NK-92 treated with Interleukin-12 subunit alpha and Interleukin-12 subunit beta, amount 100 ng/mL, for 24 hours (cell line): ENCODE measurements at regions not wholly inside any gene's neighbourhood (a gene's known extent, or its start where the extent isn't known, plus 50 kb on each side); places are given as distances from the start of the nearest gene placed in this dataset.

Experiments used
- DNase-seq: peaks from one replicate; lab custom pipeline; 2025; lab: John Stamatoyannopoulos, UW

GRCh38 chr3:25291481-25291905 is 136.6 kb upstream of the RARB start:
- no peak for DNase-seq

- DNase-seq = no peak
Measured at GRCh38 chr3:25292036-25292435, 136.0 kb upstream of the RARB start.

- no peak for DNase-seq
Measured at GRCh38 chr3:25292595-25292994, 135.5 kb upstream of the RARB start.

- DNase-seq = no peak
Measured at GRCh38 chr3:25293736-25294135, 134.3 kb upstream of the RARB start.

- no peak for DNase-seq
Measured at GRCh38 chr3:25294169-25294805, 133.8 kb upstream of the RARB start.

GRCh38 chr3:25297667-25298585 is 130.1 kb upstream of the RARB start:
- no peak for DNase-seq

- no peak for DNase-seq
Measured at GRCh38 chr3:25300141-25300540, 127.9 kb upstream of the RARB start.

GRCh38 chr3:25304916-25305315 is 123.1 kb upstream of the RARB start:
- DNase-seq = no peak

- no peak for DNase-seq
Measured at GRCh38 chr3:25306066-25306465, 122.0 kb upstream of the RARB start.

- DNase-seq = no peak
Measured at GRCh38 chr3:25306705-25307104, 121.4 kb upstream of the RARB start.

GRCh38 chr3:25313286-25313685 is 114.8 kb upstream of the RARB start:
- DNase-seq = no peak

GRCh38 chr3:25324954-25325655 is 103.0 kb upstream of the RARB start:
- no peak for DNase-seq

- no peak for DNase-seq
Measured at GRCh38 chr3:25335356-25335755, 92.7 kb upstream of the RARB start.

GRCh38 chr3:25338158-25338725 is 89.8 kb upstream of the RARB start:
- no peak for DNase-seq

GRCh38 chr3:25339225-25339624 is 88.8 kb upstream of the RARB start:
- no peak for DNase-seq

GRCh38 chr3:25344670-25345069 is 83.4 kb upstream of the RARB start:
- DNase-seq = no peak

GRCh38 chr3:25349095-25349494 is 79.0 kb upstream of the RARB start:
- DNase-seq = no peak

GRCh38 chr3:25349828-25350724 is 78.0 kb upstream of the RARB start:
- DNase-seq = no peak

- no peak for DNase-seq
Measured at GRCh38 chr3:25350725-25351114, 77.3 kb upstream of the RARB start.

GRCh38 chr3:25354071-25354470 is 74.0 kb upstream of the RARB start:
- no peak for DNase-seq
